Endodermal cell (in vitro differentiated cells): ENCODE measurements at regions not wholly inside any gene's neighbourhood (a gene's known extent, or its start where the extent isn't known, plus 50 kb on each side); places are given as distances from the start of the nearest gene placed in this dataset.

Experiments
- DNase-seq: peaks from one replicate; pipeline ENCODE4 v3.0.0-alpha.2; 2017
- H3K27ac ChIP-seq: 2 replicates; pipeline ENCODE4 v1.5.1; 2013; ENCODE audit warnings: mild to moderate bottlenecking, low read depth, low read length, moderate library complexity
- H3K27me3 ChIP-seq: 2 replicates; pipeline ENCODE4 v1.6.1; 2013; ENCODE audit warnings: mild to moderate bottlenecking, low read length, moderate library complexity; ENCODE audit not compliant: insufficient read depth, control insufficient read depth, poor library complexity, severe bottlenecking
- H3K36me3 ChIP-seq: 2 replicates; pipeline ENCODE4 v1.7.0; 2013; ENCODE audit warnings: mild to moderate bottlenecking, low read length, moderate library complexity; ENCODE audit not compliant: control insufficient read depth, insufficient read depth
- H3K4me1 ChIP-seq: one replicate; pipeline ENCODE4 v1.7.0; 2013; ENCODE audit warnings: low read length; ENCODE audit not compliant: control insufficient read depth, insufficient read depth
- H3K4me3 ChIP-seq: 2 replicates; pipeline ENCODE4 v1.5.1; 2013; ENCODE audit warnings: mild to moderate bottlenecking, low read length, moderate library complexity
- H3K9ac ChIP-seq: 2 replicates; pipeline ENCODE4 v1.6.1; 2013; ENCODE audit warnings: mild to moderate bottlenecking, low read length, moderate library complexity; ENCODE audit not compliant: poor library complexity, severe bottlenecking; ENCODE audit errors: extremely low read depth
- H3K9me3 ChIP-seq: 2 replicates; pipeline ENCODE4 v1.6.1; 2013; ENCODE audit warnings: mild to moderate bottlenecking, low read length, moderate library complexity; ENCODE audit not compliant: control insufficient read depth
- H3K27ac Mint-ChIP-seq: 2 replicates; pipeline ENCODE4 v1.8.0; 2020; ENCODE audit warnings: mixed read lengths
- H3K27me3 Mint-ChIP-seq: 2 replicates; pipeline ENCODE4 v1.8.0; 2021; ENCODE audit warnings: mild to moderate bottlenecking, mixed read lengths; ENCODE audit not compliant: insufficient read depth
- H3K36me3 Mint-ChIP-seq: 2 replicates; pipeline ENCODE4 v1.8.0; 2020; ENCODE audit warnings: low read depth, mixed read lengths
- H3K4me1 Mint-ChIP-seq: 2 replicates; pipeline ENCODE4 v1.8.0; 2020; ENCODE audit warnings: mixed read lengths
- H3K4me3 Mint-ChIP-seq: 2 replicates; pipeline ENCODE4 v1.8.0; 2020; ENCODE audit warnings: mild to moderate bottlenecking, moderate library complexity, mixed read lengths
- H3K9me3 Mint-ChIP-seq: 2 replicates; pipeline ENCODE4 v1.8.0; 2020; ENCODE audit warnings: mild to moderate bottlenecking, mixed read lengths
- CTCF ChIP-seq: fragments of 200-600 bp; sonication (generic); conservative IDR thresholded peaks from 2 replicates; pipeline ENCODE4 v1.5.0; 2021; ENCODE audit warnings: antibody characterized with exemption, mild to moderate bottlenecking
- WGBS, 2 experiments: methylation state at CpG; one replicate each; pipeline versions ENCODE4 v1.1.5 to v1.1.7; 2013; ENCODE audit warnings: missing lambda C conversion rate in 2 of 2, mixed read lengths in 1 of 2; ENCODE audit not compliant: insufficient coverage in 1 of 2, insufficient read length in 1 of 2; 5-methylcytosine and 5-hydroxymethylcytosine counted together

DNA sequence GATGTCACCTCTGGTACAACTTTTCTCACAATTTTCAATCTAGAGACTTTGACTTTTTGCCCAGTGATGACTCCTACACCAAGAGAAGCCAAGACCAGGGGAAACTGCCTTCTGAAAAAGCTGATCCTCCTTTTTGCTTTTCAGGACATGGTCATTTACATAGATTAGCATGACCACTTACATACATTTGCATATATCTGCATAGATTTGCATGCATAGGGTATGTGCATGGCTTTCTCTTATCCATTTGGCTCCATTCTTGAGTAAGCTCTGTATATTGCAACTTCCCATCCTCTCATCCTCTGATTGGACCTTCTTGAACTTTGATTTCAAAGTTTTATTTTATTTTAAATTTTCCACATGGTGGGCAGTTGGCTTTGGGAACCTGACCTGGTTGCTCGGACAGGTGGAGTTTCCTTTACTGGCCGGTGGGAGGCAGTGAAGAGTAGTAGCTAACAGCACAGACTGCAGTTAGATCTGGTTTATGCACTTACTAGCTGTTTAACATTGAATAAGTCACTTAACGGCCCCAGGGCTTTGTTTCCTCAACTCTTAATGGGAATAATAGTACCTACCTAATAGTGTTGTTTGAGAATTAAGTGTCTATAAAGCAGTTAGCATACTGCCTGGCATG lies 92.9 kb downstream of the GPR139 start:
- peak; percentile 74 for DNase-seq
- Mint-ChIP-seq H3K27me3 (no peaks in the 10 kb centered on the region), H3K4me1 (no peaks in the 10 kb centered on the region), H3K36me3 (no peaks in the 10 kb centered on the region), H3K4me3 (no peak overlapping the region), H3K27ac (no peak overlapping the region), H3K9me3 (no peaks in the 10 kb centered on the region)
- no peaks in the 10 kb centered on the region for H3K9me3 ChIP-seq
- no peaks in the 10 kb centered on the region for H3K36me3 ChIP-seq
- no peak overlapping the region for H3K27ac ChIP-seq
- no peak overlapping the region for H3K9ac ChIP-seq
- no peaks in the 10 kb centered on the region for H3K27me3 ChIP-seq
- WGBS, 2 experiments, result 33 to 47% methylated on average over 1 to 3 of the region's 3 CpGs
- H3K4me1 ChIP-seq, result no peaks in the 10 kb centered on the region
- no peak overlapping the region for H3K4me3 ChIP-seq
- peak; percentile 84 for TF ChIP-seq CTCF

DNA sequence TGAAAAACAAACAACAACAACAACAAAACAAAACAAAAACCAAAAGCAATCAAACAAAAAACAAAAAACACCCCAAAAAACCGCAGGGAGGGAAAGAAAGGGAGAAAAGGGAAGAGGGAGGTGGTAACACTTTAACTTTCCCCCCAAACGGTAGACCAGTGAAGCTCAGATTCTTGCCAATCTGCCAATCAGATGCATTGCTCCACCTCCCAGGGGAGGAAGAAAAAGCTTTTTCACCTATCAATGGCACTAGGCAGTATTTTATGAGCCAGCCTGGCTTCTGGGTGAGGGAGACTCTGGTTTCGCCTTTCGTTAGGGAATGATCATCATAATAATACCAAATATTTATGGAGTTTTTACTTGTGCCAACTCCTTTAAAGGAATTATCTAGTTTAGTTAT lies 94.1 kb downstream of the GPR139 start:
- H3K9ac ChIP-seq, result no peak overlapping the region
- H3K4me3 ChIP-seq, result no peak overlapping the region
- H3K4me1 ChIP-seq, result no peaks in the 10 kb centered on the region
- no peaks in the 10 kb centered on the region for H3K36me3 ChIP-seq
- Mint-ChIP-seq H3K27me3 (no peaks in the 10 kb centered on the region), H3K27ac (no peak overlapping the region), H3K4me1 (no peaks in the 10 kb centered on the region), H3K36me3 (no peaks in the 10 kb centered on the region), H3K9me3 (no peaks in the 10 kb centered on the region), H3K4me3 (no peak overlapping the region)
- no peak overlapping the region for H3K27ac ChIP-seq
- DNase-seq, result no peak
- 43 to 89% methylated on average over 1 to 2 of the region's 4 CpGs for WGBS, 2 experiments
- no peak for TF ChIP-seq CTCF
- no peaks in the 10 kb centered on the region for H3K27me3 ChIP-seq
- H3K9me3 ChIP-seq, result no peaks in the 10 kb centered on the region

GRCh38 chr16:19974607-19975006 lies 90.0 kb upstream of the GPRC5B start:
- no peaks in the 10 kb centered on the region for H3K36me3 Mint-ChIP-seq
- TF ChIP-seq CTCF, result no peak
- no peaks in the 10 kb centered on the region for H3K9me3 ChIP-seq
- no peaks in the 10 kb centered on the region for H3K36me3 ChIP-seq
- H3K4me1 ChIP-seq, result no peaks in the 10 kb centered on the region
- no peak overlapping the region for H3K4me3 ChIP-seq
- no peak overlapping the region for H3K27ac Mint-ChIP-seq
- H3K9me3 Mint-ChIP-seq, result no peaks in the 10 kb centered on the region
- no peaks in the 10 kb centered on the region for H3K4me1 Mint-ChIP-seq
- H3K27ac ChIP-seq, result no peak overlapping the region
- H3K27me3 Mint-ChIP-seq, result no peaks in the 10 kb centered on the region
- WGBS, 2 experiments, result 91 to 93% methylated on average over 3 to 4 of the region's 4 CpGs
- H3K4me3 Mint-ChIP-seq, result no peak overlapping the region
- peak; percentile 29 for DNase-seq
- no peak overlapping the region for H3K9ac ChIP-seq
- H3K27me3 ChIP-seq, result no peaks in the 10 kb centered on the region
